Mesenchymal stem cell (in vitro differentiated cells and primary cell): ENCODE measurements at regions not wholly inside any gene's neighbourhood (a gene's known extent, or its start where the extent isn't known, plus 50 kb on each side); places are given as distances from the start of the nearest gene placed in this dataset.
A peak's percentile ranks its signal among the peaks of the same experiment; 100 is the strongest.

Experiments used
- DNase-seq: peaks from one replicate; pipeline ENCODE4 v3.0.0-alpha.2; 2013
- H2AFZ ChIP-seq: one replicate; pipeline ENCODE4 v1.6.1; 2013; ENCODE audit warnings: low read depth, mild to moderate bottlenecking, control low read depth, inconsistent platforms, low read length, moderate library complexity
- H2AK5ac ChIP-seq: 2 replicates; pipeline ENCODE4 v1.6.1; 2013; ENCODE audit warnings: low read length, moderate library complexity, mild to moderate bottlenecking, inconsistent platforms; ENCODE audit not compliant: severe bottlenecking
- H2BK120ac ChIP-seq: one replicate; pipeline ENCODE4 v1.6.1; 2013; ENCODE audit warnings: low read depth, mild to moderate bottlenecking, inconsistent platforms, low read length, moderate library complexity
- H2BK12ac ChIP-seq, 2 experiments: one replicate each; pipeline ENCODE4 v1.6.1; 2013; ENCODE audit warnings: inconsistent platforms in 2 of 2, low read length in 2 of 2, mild to moderate bottlenecking in 2 of 2, moderate library complexity in 2 of 2, control low read depth in 1 of 2
- H2BK15ac ChIP-seq: one replicate; pipeline ENCODE4 v1.6.1; 2013; ENCODE audit warnings: mild to moderate bottlenecking, low read depth, inconsistent platforms; ENCODE audit not compliant: poor library complexity, severe bottlenecking
- H2BK5ac ChIP-seq: 2 replicates; pipeline ENCODE4 v1.6.1; 2013; ENCODE audit warnings: low read depth, mild to moderate bottlenecking, low read length, control low read depth, inconsistent platforms; ENCODE audit not compliant: poor library complexity, severe bottlenecking
- H3K14ac ChIP-seq, 2 experiments: one replicate each; pipeline ENCODE4 v1.6.1; 2013; ENCODE audit warnings: inconsistent platforms in 2 of 2, low read length in 2 of 2, control low read depth in 1 of 2, mild to moderate bottlenecking in 1 of 2, moderate library complexity in 1 of 2
- H3K18ac ChIP-seq, 2 experiments: one replicate each; pipeline ENCODE4 v1.6.1; 2013; ENCODE audit warnings: inconsistent platforms in 2 of 2, low read length in 2 of 2, control low read depth in 1 of 2, low read depth in 1 of 2, mild to moderate bottlenecking in 1 of 2
- H3K23ac ChIP-seq, 2 experiments: one replicate each; pipeline ENCODE4 v1.6.1; 2013; ENCODE audit warnings: inconsistent platforms in 2 of 2, low read length in 2 of 2, mild to moderate bottlenecking in 2 of 2, moderate library complexity in 2 of 2, control low read depth in 1 of 2
- H3K27ac ChIP-seq: 2 replicates; pipeline ENCODE4 v1.5.1; 2013; ENCODE audit warnings: mild to moderate bottlenecking, moderate library complexity, low read length, control low read depth, inconsistent platforms; ENCODE audit not compliant: poor library complexity, severe bottlenecking
- H3K27me3 ChIP-seq, 2 experiments: 2 replicates each; pipeline versions ENCODE4 v1.6.1 to v1.7.0; 2013; ENCODE audit warnings: low read length in 2 of 2, mild to moderate bottlenecking in 2 of 2, moderate library complexity in 2 of 2, control low read depth in 1 of 2, inconsistent platforms in 1 of 2; ENCODE audit not compliant: control insufficient read depth in 1 of 2, insufficient read depth in 1 of 2
- H3K36me3 ChIP-seq, 2 experiments: 2 replicates each; pipeline versions ENCODE4 v1.6.1 to v1.7.0; 2013; ENCODE audit warnings: low read length in 2 of 2, control low read depth in 1 of 2, inconsistent platforms in 1 of 2, low read depth in 1 of 2, mild to moderate bottlenecking in 1 of 2; ENCODE audit not compliant: insufficient read depth in 2 of 2, control insufficient read depth in 1 of 2
- H3K4ac ChIP-seq, 2 experiments: one replicate each; pipeline ENCODE4 v1.6.1; 2013; ENCODE audit warnings: inconsistent platforms in 2 of 2, low read length in 2 of 2, mild to moderate bottlenecking in 2 of 2, moderate library complexity in 2 of 2, control low read depth in 1 of 2, low read depth in 1 of 2
- H3K4me1 ChIP-seq: 2 replicates; pipeline ENCODE4 v1.6.1; 2013; ENCODE audit warnings: low read depth, low read length, control low read depth; ENCODE audit not compliant: control insufficient read depth, insufficient read depth
- H3K4me2 ChIP-seq: 2 replicates; pipeline ENCODE4 v1.6.1; 2013; ENCODE audit warnings: low read length, mild to moderate bottlenecking, inconsistent platforms; ENCODE audit not compliant: poor library complexity, severe bottlenecking
- H3K4me3 ChIP-seq, 2 experiments: 2 replicates each; pipeline versions ENCODE4 v1.5.1 to v1.7.0; 2013; ENCODE audit warnings: low read length in 2 of 2, mild to moderate bottlenecking in 2 of 2, control low read depth in 1 of 2, low read depth in 1 of 2; ENCODE audit not compliant: insufficient read depth in 1 of 2
- H3K79me1 ChIP-seq: replicated peaks from 2 replicates; pipeline ENCODE4 v1.6.1; 2013; ENCODE audit warnings: mild to moderate bottlenecking, control low read depth, low read length, inconsistent platforms; ENCODE audit not compliant: poor library complexity, severe bottlenecking
- H3K9ac ChIP-seq: 2 replicates; pipeline ENCODE4 v1.7.0; 2013; ENCODE audit warnings: mild to moderate bottlenecking, low read length, moderate library complexity
- H3K9me3 ChIP-seq: 2 replicates; pipeline ENCODE4 v1.7.0; 2013; ENCODE audit warnings: mild to moderate bottlenecking, low read length; ENCODE audit not compliant: control insufficient read depth
- H4K8ac ChIP-seq: one replicate; pipeline ENCODE4 v1.6.1; 2013; ENCODE audit warnings: inconsistent platforms, mild to moderate bottlenecking, low read length, moderate library complexity
- H4K91ac ChIP-seq: one replicate; pipeline ENCODE4 v1.6.1; 2013; ENCODE audit warnings: mild to moderate bottlenecking, low read length, inconsistent platforms
- WGBS: methylation state at CpG from one replicate; pipeline ENCODE4 v1.1.7; 2013; ENCODE audit warnings: mixed read lengths; 5-methylcytosine and 5-hydroxymethylcytosine counted together

GRCh38 chr21:26743524-26743923, 101.7 kb downstream of the ADAMTS1 start:
- Histone ChIP-seq H3K27me3 (peaks cover 0 to 4% of the 10 kb centered on the region in 2 experiments), H2BK15ac (no peak overlapping the region), H3K9ac (no peak overlapping the region), H2BK12ac (no peak overlapping the region), H3K4me2 (no peak overlapping the region), H3K4me1 (no peaks in the 10 kb centered on the region), H3K9me3 (no peaks in the 10 kb centered on the region), H4K8ac (no peak overlapping the region), H3K4ac (no peak overlapping the region), H3K14ac (no peak overlapping the region), H2AFZ (no peak overlapping the region), H4K91ac (no peak overlapping the region), H3K18ac (no peak overlapping the region), H3K27ac (no peak overlapping the region), H2AK5ac (no peak overlapping the region), H3K36me3 (no peaks in the 10 kb centered on the region), H3K79me1 (no peaks in the 10 kb centered on the region), H2BK5ac (no peak overlapping the region), H3K4me3 (no peak overlapping the region), H2BK120ac (no peak overlapping the region), H3K23ac (no peak overlapping the region)
- DNase-seq = no peak
- 75% methylated on average over 2 of the region's 2 CpGs for WGBS

- H3K18ac ChIP-seq = no peak overlapping the region
- H2BK5ac ChIP-seq = no peak overlapping the region
- no peaks in the 10 kb centered on the region for H3K36me3 ChIP-seq
- no peak overlapping the region for H2BK15ac ChIP-seq
- H2AFZ ChIP-seq = no peak overlapping the region
- no peak overlapping the region for H4K8ac ChIP-seq
- no peaks in the 10 kb centered on the region for H3K79me1 ChIP-seq
- no peak overlapping the region for H2BK120ac ChIP-seq
- no peak overlapping the region for H2BK12ac ChIP-seq
- no peak overlapping the region for H3K23ac ChIP-seq
- H3K4me3 ChIP-seq = no peak overlapping the region
- no peak overlapping the region for H3K4ac ChIP-seq
- H4K91ac ChIP-seq = no peak overlapping the region
- peak overlapping the region; percentile 40 for H3K27ac ChIP-seq
- 72% methylated on average over 1 of the region's 1 CpG for WGBS
- no peaks in the 10 kb centered on the region for H3K27me3 ChIP-seq
- H3K4me1 ChIP-seq = no peaks in the 10 kb centered on the region
- no peaks in the 10 kb centered on the region for H3K9me3 ChIP-seq
- DNase-seq = peak; percentile 57
- no peak overlapping the region for H3K9ac ChIP-seq
- no peak overlapping the region for H3K14ac ChIP-seq
- no peak overlapping the region for H2AK5ac ChIP-seq
- no peak overlapping the region for H3K4me2 ChIP-seq
These were observed 106.0 kb downstream of the ADAMTS1 start for GRCh38 chr21:26739189-26739588.

- no peaks in the 10 kb centered on the region for H3K9me3 ChIP-seq
- whole genome bisulfite sequencing = 58% methylated on average over 1 of the region's 1 CpG
- peak; percentile 14 for DNase-seq
These were observed 108.8 kb downstream of the ADAMTS1 start for GRCh38 chr21:26736449-26736848.

GRCh38 chr21:26732432-26733221, 112.6 kb downstream of the ADAMTS1 start:
- no peak overlapping the region for H3K27ac ChIP-seq
- H3K9ac ChIP-seq = no peak overlapping the region
- peaks cover 8% of the 10 kb centered on the region for H3K4me1 ChIP-seq
- no peak overlapping the region for H2AFZ ChIP-seq
- H2AK5ac ChIP-seq = no peak overlapping the region
- H3K36me3 ChIP-seq = no peaks in the 10 kb centered on the region
- H4K91ac ChIP-seq = no peak overlapping the region
- H2BK120ac ChIP-seq = no peak overlapping the region
- no peak overlapping the region for H3K14ac ChIP-seq
- no peak overlapping the region for H3K18ac ChIP-seq
- H2BK15ac ChIP-seq = no peak overlapping the region
- no peak overlapping the region for H3K23ac ChIP-seq
- no peak overlapping the region for H3K4me3 ChIP-seq
- H4K8ac ChIP-seq = no peak overlapping the region
- H3K79me1 ChIP-seq = no peaks in the 10 kb centered on the region
- H2BK12ac ChIP-seq = no peak overlapping the region
- no peak overlapping the region for H3K4ac ChIP-seq
- no peaks in the 10 kb centered on the region for H3K9me3 ChIP-seq
- peak; percentile 64 for DNase-seq
- H2BK5ac ChIP-seq = no peak overlapping the region
- no peak overlapping the region for H3K4me2 ChIP-seq
- WGBS = 36% methylated on average over 9 of the region's 10 CpGs
- H3K27me3 ChIP-seq = no peaks in the 10 kb centered on the region

More at GRCh38 chr21:26736449-26736848, 108.8 kb downstream of the ADAMTS1 start:
- Histone ChIP-seq H3K4me3 (no peak overlapping the region), H3K36me3 (no peaks in the 10 kb centered on the region), H2BK5ac (no peak overlapping the region), H3K9ac (no peak overlapping the region), H4K8ac (no peak overlapping the region), H3K23ac (no peak overlapping the region), H2BK15ac (no peak overlapping the region), H3K27me3 (no peaks in the 10 kb centered on the region), H3K14ac (no peak overlapping the region), H3K18ac (no peak overlapping the region), H2AFZ (no peak overlapping the region), H2BK120ac (no peak overlapping the region), H3K27ac (no peak overlapping the region), H4K91ac (no peak overlapping the region), H3K4me2 (no peak overlapping the region), H2AK5ac (no peak overlapping the region), H3K79me1 (no peaks in the 10 kb centered on the region), H2BK12ac (no peak overlapping the region), H3K4me1 (peaks cover 8% of the 10 kb centered on the region), H3K4ac (no peak overlapping the region)
